RWPE2 (cell line): ENCODE measurements at regions not wholly inside any gene's neighbourhood (a gene's known extent, or its start where the extent isn't known, plus 50 kb on each side); places are given as distances from the start of the nearest gene placed in this dataset.

Source experiments
- ATAC-seq: fragments of 200-7000 bp; cut with Tn5 transposase; 3 replicates; pipeline ENCODE4 v1.9.1; 2021; ENCODE audit warnings: low read depth
- DNase-seq: peaks from one replicate; pipeline ENCODE4 v3.0.0-alpha.2; 2020; ENCODE audit warnings: low spot score
- H3K27ac ChIP-seq: fragments of 450-650 bp; 2 replicates; pipeline ENCODE4 v1.5.1; 2017; ENCODE audit warnings: mild to moderate bottlenecking; ENCODE audit not compliant: poor library complexity, severe bottlenecking
- H3K27me3 ChIP-seq: fragments of 250-450 bp; sonication (Bioruptor Pico); 2 replicates; pipeline ENCODE4 v1.5.1; 2021; ENCODE audit warnings: mild to moderate bottlenecking, moderate library complexity; ENCODE audit not compliant: insufficient read depth, poor library complexity, severe bottlenecking
- H3K36me3 ChIP-seq: fragments of 250-450 bp; sonication (Bioruptor Pico); 2 replicates; pipeline ENCODE4 v1.5.1; 2020; ENCODE audit warnings: low read depth, mild to moderate bottlenecking, moderate library complexity
- H3K4me1 ChIP-seq: fragments of 250-450 bp; sonication (Bioruptor Pico); 2 replicates; pipeline ENCODE4 v1.5.1; 2021; ENCODE audit warnings: mild to moderate bottlenecking, moderate library complexity; ENCODE audit not compliant: insufficient read depth, poor library complexity, severe bottlenecking
- H3K4me3 ChIP-seq: fragments of 250-450 bp; sonication (Bioruptor Pico); 2 replicates; pipeline ENCODE4 v1.5.1; 2021; ENCODE audit warnings: mild to moderate bottlenecking, moderate library complexity; ENCODE audit not compliant: severe bottlenecking
- H3K9me3 ChIP-seq: fragments of 250-450 bp; sonication (Bioruptor Pico); 2 replicates; pipeline ENCODE4 v1.5.1; 2021; ENCODE audit warnings: mild to moderate bottlenecking, moderate library complexity; ENCODE audit not compliant: severe bottlenecking
- CTCF ChIP-seq: fragments of 450-650 bp; IDR thresholded peaks from one replicate; pipeline ENCODE4 v1.5.1; 2017; ENCODE audit warnings: mild to moderate bottlenecking, moderate library complexity; ENCODE audit not compliant: poor library complexity, severe bottlenecking

- ATAC-seq (no peak), DNase-seq (no peak)
- Histone ChIP-seq H3K9me3 (no peaks in the 10 kb centered on the region), H3K27me3 (no peaks in the 10 kb centered on the region), H3K27ac (no peak overlapping the region), H3K36me3 (no peaks in the 10 kb centered on the region), H3K4me3 (peak overlapping the region; percentile 3), H3K4me1 (peaks cover 30% of the 10 kb centered on the region)
- no peak for TF ChIP-seq CTCF
Measured at GRCh38 chr17:71337938-71338337, 782.9 kb upstream of the SOX9 start.

- ATAC-seq (peak; percentile 45; the same call in 2 of the 3 replicates), DNase-seq (no peak)
- Histone ChIP-seq H3K4me3 (peak overlapping the region; percentile 3), H3K4me1 (peaks cover 30% of the 10 kb centered on the region), H3K9me3 (no peaks in the 10 kb centered on the region), H3K27me3 (no peaks in the 10 kb centered on the region), H3K36me3 (no peaks in the 10 kb centered on the region), H3K27ac (no peak overlapping the region)
- TF ChIP-seq CTCF = no peak
Measured at GRCh38 chr17:71338396-71338795, 782.4 kb upstream of the SOX9 start.

GRCh38 chr17:71339206-71339605 is 781.6 kb upstream of the SOX9 start:
- no peak for TF ChIP-seq CTCF
- H3K9me3 ChIP-seq = no peaks in the 10 kb centered on the region

GRCh38 chr17:71342737-71343136 is 778.1 kb upstream of the SOX9 start:
- DNase-seq (no peak), ATAC-seq (no peak)
- Histone ChIP-seq H3K4me3 (no peak overlapping the region), H3K4me1 (peaks cover 18% of the 10 kb centered on the region), H3K36me3 (no peaks in the 10 kb centered on the region), H3K27me3 (no peaks in the 10 kb centered on the region), H3K27ac (no peak overlapping the region), H3K9me3 (no peaks in the 10 kb centered on the region)
- no peak for TF ChIP-seq CTCF

More at GRCh38 chr17:71339206-71339605, 781.6 kb upstream of the SOX9 start:
- peaks cover 30% of the 10 kb centered on the region for H3K4me1 ChIP-seq
- no peak overlapping the region for H3K27ac ChIP-seq
- ATAC-seq (no peak), DNase-seq (no peak)
- no peaks in the 10 kb centered on the region for H3K27me3 ChIP-seq
- H3K4me3 ChIP-seq = no peak overlapping the region
- no peaks in the 10 kb centered on the region for H3K36me3 ChIP-seq

GRCh38 chr17:71349908-71350600 is 770.8 kb upstream of the SOX9 start:
- ATAC-seq = no peak
- TF ChIP-seq CTCF = no peak

More at GRCh38 chr17:71349908-71350600, 770.8 kb upstream of the SOX9 start:
- DNase-seq = no peak
- Histone ChIP-seq H3K27me3 (no peaks in the 10 kb centered on the region), H3K27ac (no peak overlapping the region), H3K4me3 (no peak overlapping the region), H3K4me1 (no peaks in the 10 kb centered on the region), H3K9me3 (no peaks in the 10 kb centered on the region), H3K36me3 (no peaks in the 10 kb centered on the region)
